ENCODE measurements at regions not wholly inside any gene's neighbourhood (a gene's known extent, or its start where the extent isn't known, plus 50 kb on each side); places are given as distances from the start of the nearest gene placed in this dataset.

- H3K79me2 ChIP-seq (ENCODE audit: insufficient read depth, low read length): no peaks in the 10 kb centered on the region
- H3K18ac ChIP-seq (ENCODE audit: insufficient read length, low read depth, low read length): no peak overlapping the region
- no CpG with 5 or more reads among the region's 5 CpGs for WGBS (ENCODE audit: extremely low coverage, insufficient read length, low lambda C conversion rate)
- H2AFZ ChIP-seq (ENCODE audit: low read length): no peak overlapping the region
- no peaks in the 10 kb centered on the region for H3K79me1 ChIP-seq (ENCODE audit: insufficient read depth, low read depth, low read length, poor library complexity, severe bottlenecking)
- H3K9ac ChIP-seq (ENCODE audit: extremely low read depth, insufficient read length, low read length): no peak overlapping the region
- Mint-ChIP-seq H3K27me3 (ENCODE audit: low read depth) (0 out of 2 replicates have a peak, but pooled peaks cover 5% of the 10 kb centered on the region), H3K36me3 (ENCODE audit: insufficient read depth in 1 of 3, low read depth in 3 of 3) (no peaks in the 10 kb centered on the region), H3K4me1 (peaks cover 9 to 13% of the 10 kb centered on the region in 2 experiments), H3K4me3 (no peak overlapping the region), H3K9me3 (peaks cover 0 to 4% of the 10 kb centered on the region in 2 experiments; a peak in 3 of 5 replicates), H3K27ac (no peak overlapping the region)
- H4K5ac ChIP-seq (ENCODE audit: insufficient read length, low read depth, low read length): no peak overlapping the region
- H3K4me1 ChIP-seq (ENCODE audit: insufficient read depth, low read length): no peaks in the 10 kb centered on the region; the same call in 1 of the 2 replicates
- H3K14ac ChIP-seq (ENCODE audit: insufficient read depth, low read length): no peak overlapping the region
- no peak overlapping the region for H3K27ac ChIP-seq (ENCODE audit: insufficient read length, low read depth, low read length)
- H4K91ac ChIP-seq (ENCODE audit: insufficient read length, low read depth, low read length): no peak overlapping the region
- H3K27me3 ChIP-seq (ENCODE audit: insufficient read depth, low read length): no peaks in the 10 kb centered on the region
- H2AK5ac ChIP-seq (ENCODE audit: insufficient read length, low read length): no peak overlapping the region
- no peaks in the 10 kb centered on the region for H3K9me3 ChIP-seq (ENCODE audit: control insufficient read depth, low read depth, low read length)
- no peak overlapping the region for H2BK12ac ChIP-seq (ENCODE audit: insufficient read length, low read depth, low read length)
- H3K4ac ChIP-seq (ENCODE audit: low read depth, low read length): no peak overlapping the region
- H2BK15ac ChIP-seq (ENCODE audit: low read depth, low read length): no peak overlapping the region
- H3K23ac ChIP-seq (ENCODE audit: insufficient read length, low read depth, low read length): no peak overlapping the region
- no peak overlapping the region for H3K56ac ChIP-seq (ENCODE audit: insufficient read length, low read depth, low read length)
- TF ChIP-seq CTCF (conservative IDR thresholded peaks at IDR 0.05): peak; percentile 49; the same call in 2 of the 3 replicates
- H2BK5ac ChIP-seq (ENCODE audit: insufficient read length, low read length): no peak overlapping the region
- H2BK20ac ChIP-seq (ENCODE audit: low read depth, low read length, poor library complexity, severe bottlenecking): no peak overlapping the region
- H3K4me2 ChIP-seq (ENCODE audit: insufficient read depth, insufficient read length, low read length): no peak overlapping the region
- no peak overlapping the region for H2BK120ac ChIP-seq (ENCODE audit: low read depth, low read length, poor library complexity, severe bottlenecking)
- no peak overlapping the region for H4K8ac ChIP-seq (replicated peaks; ENCODE audit: insufficient read length, low read depth, low read length)
- no peak overlapping the region for H3T11ph ChIP-seq (ENCODE audit: low read length)
- DNase-seq: no peak
- H4K20me1 ChIP-seq (ENCODE audit: control insufficient read depth, insufficient read depth, insufficient read length): no peaks in the 10 kb centered on the region
- no peaks in the 10 kb centered on the region for H3K23me2 ChIP-seq (ENCODE audit: insufficient read length, low read depth, low read length, poor library complexity, severe bottlenecking)
Measured at GRCh38 chr2:234189230-234189629, 138.7 kb downstream of the SPP2 start.

All from H9 (cell line).